GM06990 (cell line): ENCODE measurements at regions not wholly inside any gene's neighbourhood (a gene's known extent, or its start where the extent isn't known, plus 50 kb on each side); places are given as distances from the start of the nearest gene placed in this dataset.

Experiments used
- DNase-seq: peaks from one replicate; pipeline ENCODE4 v3.0.0-alpha.2; 2011; ENCODE audit not compliant: insufficient read length; ENCODE audit errors: extremely low read depth
- H3K27me3 ChIP-seq: replicated peaks from 2 replicates; pipeline ENCODE4 v1.6.0; 2011; ENCODE audit warnings: low read length; ENCODE audit not compliant: control insufficient read depth, insufficient read depth
- H3K36me3 ChIP-seq: 2 replicates; pipeline ENCODE4 v1.5.1; 2011; ENCODE audit warnings: low read length; ENCODE audit not compliant: control insufficient read depth, insufficient read depth
- H3K4me3 ChIP-seq: replicated peaks from 2 replicates; pipeline ENCODE4 v1.5.1; 2011; ENCODE audit warnings: low read depth, mild to moderate bottlenecking, control low read depth, low read length
- TF ChIP-seq, protein P1 (sequence below): IDR thresholded peaks from 2 replicates; pipeline ENCODE4 v1.5.1; 2011; ENCODE audit warnings: low read length, control low read depth, mild to moderate bottlenecking, inconsistent platforms; ENCODE audit not compliant: insufficient read depth, poor library complexity, severe bottlenecking

DNA sequence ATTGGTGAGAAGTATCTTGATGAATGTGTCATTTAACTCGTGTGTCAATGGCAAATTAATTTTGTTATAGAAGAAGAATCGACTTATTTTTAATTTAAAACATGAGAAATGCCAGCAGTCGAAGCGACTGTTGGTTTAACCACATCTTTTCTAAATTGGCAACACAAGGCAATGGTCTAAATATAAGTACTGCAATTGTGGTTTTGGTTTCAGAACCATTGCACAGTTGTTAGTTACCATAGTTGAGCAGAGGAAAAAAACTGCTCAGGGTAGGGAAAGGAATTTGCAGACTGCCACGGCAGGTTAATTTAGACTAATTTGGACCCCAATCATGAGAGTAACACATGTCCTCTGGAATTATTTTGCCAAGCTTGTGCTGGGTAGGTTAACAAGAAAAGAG lies 185.6 kb upstream of the RUNX1 start:
- DNase-seq: peak; percentile 62
- TF ChIP-seq, protein P1, sequence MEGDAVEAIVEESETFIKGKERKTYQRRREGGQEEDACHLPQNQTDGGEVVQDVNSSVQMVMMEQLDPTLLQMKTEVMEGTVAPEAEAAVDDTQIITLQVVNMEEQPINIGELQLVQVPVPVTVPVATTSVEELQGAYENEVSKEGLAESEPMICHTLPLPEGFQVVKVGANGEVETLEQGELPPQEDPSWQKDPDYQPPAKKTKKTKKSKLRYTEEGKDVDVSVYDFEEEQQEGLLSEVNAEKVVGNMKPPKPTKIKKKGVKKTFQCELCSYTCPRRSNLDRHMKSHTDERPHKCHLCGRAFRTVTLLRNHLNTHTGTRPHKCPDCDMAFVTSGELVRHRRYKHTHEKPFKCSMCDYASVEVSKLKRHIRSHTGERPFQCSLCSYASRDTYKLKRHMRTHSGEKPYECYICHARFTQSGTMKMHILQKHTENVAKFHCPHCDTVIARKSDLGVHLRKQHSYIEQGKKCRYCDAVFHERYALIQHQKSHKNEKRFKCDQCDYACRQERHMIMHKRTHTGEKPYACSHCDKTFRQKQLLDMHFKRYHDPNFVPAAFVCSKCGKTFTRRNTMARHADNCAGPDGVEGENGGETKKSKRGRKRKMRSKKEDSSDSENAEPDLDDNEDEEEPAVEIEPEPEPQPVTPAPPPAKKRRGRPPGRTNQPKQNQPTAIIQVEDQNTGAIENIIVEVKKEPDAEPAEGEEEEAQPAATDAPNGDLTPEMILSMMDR: no peak
- H3K36me3 ChIP-seq: no peaks in the 10 kb centered on the region
- H3K27me3 ChIP-seq: no peaks in the 10 kb centered on the region; the same call in 1 of the 2 replicates
- no peak overlapping the region for H3K4me3 ChIP-seq

DNA sequence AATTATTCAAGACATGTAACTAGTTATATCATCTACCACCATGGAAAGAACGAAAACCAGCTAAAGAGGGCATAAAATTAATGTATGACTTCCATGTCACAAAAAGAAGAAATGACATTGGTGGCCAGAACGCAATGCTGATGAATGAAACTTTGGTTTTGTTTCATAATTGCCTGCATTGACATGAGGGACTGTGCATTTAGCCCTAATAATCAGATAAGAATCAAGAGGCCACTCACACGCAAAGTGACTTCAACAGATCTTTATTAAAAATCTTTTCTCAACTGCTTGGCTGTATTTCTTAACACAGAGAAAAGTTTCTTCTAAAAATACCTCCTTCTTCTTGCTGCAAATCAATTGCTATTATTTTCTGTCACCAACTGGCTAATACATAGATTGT lies 184.7 kb upstream of the RUNX1 start:
- Histone ChIP-seq H3K4me3 (no peak overlapping the region), H3K36me3 (no peaks in the 10 kb centered on the region), H3K27me3 (no peaks in the 10 kb centered on the region)
- no peak for DNase-seq
- TF ChIP-seq, protein P1: no peak

DNA sequence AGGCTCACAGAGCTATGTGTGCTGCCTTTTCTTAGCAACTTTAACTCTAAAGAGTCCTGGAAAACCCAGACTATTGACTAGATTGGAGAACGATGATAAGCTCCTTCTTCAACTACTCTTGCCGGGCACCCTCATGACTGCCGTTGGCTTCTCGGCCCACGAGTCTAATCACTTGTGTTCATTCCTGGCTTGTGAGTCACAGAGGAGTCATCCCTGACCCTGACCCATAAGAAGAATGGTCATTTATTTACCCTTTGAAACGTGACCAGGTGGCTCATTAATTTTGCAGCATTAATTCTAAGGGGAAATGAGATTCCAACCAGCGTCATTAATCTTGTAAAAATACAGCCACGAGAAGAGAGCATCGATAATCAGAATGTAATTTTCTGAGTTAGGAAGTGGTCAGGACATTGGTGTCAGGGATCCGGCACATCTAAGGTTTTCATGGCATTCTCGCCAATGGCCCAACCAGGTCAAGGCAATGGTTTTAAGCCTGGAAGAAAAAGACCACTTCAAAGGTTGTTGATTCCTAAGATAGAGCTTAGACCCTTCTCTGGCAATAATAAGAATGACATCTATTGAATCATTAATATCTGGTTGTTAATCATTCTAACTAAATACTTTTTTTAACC lies 183.6 kb upstream of the RUNX1 start:
- Histone ChIP-seq H3K27me3 (no peaks in the 10 kb centered on the region), H3K36me3 (no peaks in the 10 kb centered on the region), H3K4me3 (no peak overlapping the region)
- TF ChIP-seq, protein P1: no peak
- DNase-seq: no peak

DNA sequence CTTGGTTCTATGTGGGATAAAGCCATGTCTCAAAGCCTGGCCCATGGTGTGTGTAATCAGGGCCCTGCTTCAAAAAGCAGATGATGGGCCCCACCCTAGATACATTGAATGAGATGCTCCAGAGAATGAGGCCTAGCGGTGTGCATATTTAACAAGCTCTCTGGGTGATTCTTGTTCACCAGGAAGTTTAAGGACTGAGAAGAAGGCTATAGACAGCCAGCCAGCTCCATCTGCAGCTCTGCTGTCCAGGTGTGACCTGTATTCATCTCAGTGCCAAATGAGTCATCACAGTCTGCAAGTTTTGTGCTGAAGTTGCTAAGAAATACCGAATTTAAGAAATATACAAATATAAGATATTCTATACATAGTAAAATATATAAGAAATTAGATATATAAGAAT lies 182.0 kb upstream of the RUNX1 start:
- Histone ChIP-seq H3K27me3 (no peaks in the 10 kb centered on the region), H3K4me3 (no peak overlapping the region), H3K36me3 (no peaks in the 10 kb centered on the region)
- TF ChIP-seq, protein P1: no peak
- DNase-seq: no peak

DNA sequence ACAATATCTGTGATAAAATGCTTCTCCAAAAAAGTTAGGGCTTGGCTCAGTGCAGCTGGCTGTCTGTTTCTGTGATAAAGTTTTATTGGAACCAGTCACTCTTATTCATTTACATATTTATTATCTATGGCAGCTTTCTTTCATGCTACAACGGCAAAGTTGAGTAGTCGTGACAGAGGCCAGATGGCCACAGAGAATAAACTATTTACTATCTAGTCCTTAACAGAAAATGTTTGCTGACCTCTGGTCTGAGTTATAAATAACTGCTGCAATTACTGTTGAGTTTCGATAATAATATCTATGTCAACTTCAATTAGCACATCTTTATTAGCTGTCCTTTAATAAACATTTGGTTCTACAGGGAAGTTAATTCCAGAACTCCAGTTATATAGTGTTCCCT lies 180.2 kb upstream of the RUNX1 start:
- H3K36me3 ChIP-seq: no peaks in the 10 kb centered on the region
- H3K4me3 ChIP-seq: no peak overlapping the region
- no peaks in the 10 kb centered on the region for H3K27me3 ChIP-seq
- TF ChIP-seq, protein P1: no peak
- no peak for DNase-seq

DNA sequence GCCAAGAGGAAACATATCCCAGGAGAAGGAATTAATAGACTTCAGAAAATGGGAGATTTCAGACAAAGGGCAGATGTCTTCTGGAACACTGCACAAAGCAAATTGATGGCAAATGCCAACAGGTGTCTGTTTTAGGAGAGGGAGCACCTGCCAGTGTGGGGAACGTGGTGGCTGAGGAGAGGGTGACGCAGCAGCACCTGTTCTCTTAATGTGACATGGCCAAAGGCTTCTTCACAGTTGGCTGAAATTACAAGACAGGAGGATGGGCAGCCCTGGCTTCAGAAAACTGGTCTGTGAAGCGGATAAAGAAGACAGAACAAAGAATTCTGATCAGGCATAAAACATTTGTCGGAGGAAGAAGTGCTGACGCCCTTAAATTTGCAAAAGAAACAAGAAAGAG lies 178.7 kb upstream of the RUNX1 start:
- Histone ChIP-seq H3K36me3 (no peaks in the 10 kb centered on the region), H3K27me3 (no peaks in the 10 kb centered on the region), H3K4me3 (no peak overlapping the region)
- TF ChIP-seq, protein P1: no peak
- peak; percentile 68 for DNase-seq
